ENCODE measurements at regions not wholly inside any gene's neighbourhood (a gene's known extent, or its start where the extent isn't known, plus 50 kb on each side); places are given as distances from the start of the nearest gene placed in this dataset.

- TF ChIP-seq REST (tag by site-specific recombination; IDR thresholded peaks at IDR 0.05) (no peak), ZNF121 (tag by site-specific recombination; IDR thresholded peaks at IDR 0.05) (no peak), CTCF (tag by site-specific recombination; IDR thresholded peaks at IDR 0.05) (no peak), ZNF174 (tag by site-specific recombination; IDR thresholded peaks at IDR 0.05) (no peak), PRDM10 (tag by site-specific recombination; IDR thresholded peaks at IDR 0.05) (no peak), KLF16 (tag by site-specific recombination; IDR thresholded peaks at IDR 0.05) (no peak)
- TF ChIP-seq, protein P1, sequence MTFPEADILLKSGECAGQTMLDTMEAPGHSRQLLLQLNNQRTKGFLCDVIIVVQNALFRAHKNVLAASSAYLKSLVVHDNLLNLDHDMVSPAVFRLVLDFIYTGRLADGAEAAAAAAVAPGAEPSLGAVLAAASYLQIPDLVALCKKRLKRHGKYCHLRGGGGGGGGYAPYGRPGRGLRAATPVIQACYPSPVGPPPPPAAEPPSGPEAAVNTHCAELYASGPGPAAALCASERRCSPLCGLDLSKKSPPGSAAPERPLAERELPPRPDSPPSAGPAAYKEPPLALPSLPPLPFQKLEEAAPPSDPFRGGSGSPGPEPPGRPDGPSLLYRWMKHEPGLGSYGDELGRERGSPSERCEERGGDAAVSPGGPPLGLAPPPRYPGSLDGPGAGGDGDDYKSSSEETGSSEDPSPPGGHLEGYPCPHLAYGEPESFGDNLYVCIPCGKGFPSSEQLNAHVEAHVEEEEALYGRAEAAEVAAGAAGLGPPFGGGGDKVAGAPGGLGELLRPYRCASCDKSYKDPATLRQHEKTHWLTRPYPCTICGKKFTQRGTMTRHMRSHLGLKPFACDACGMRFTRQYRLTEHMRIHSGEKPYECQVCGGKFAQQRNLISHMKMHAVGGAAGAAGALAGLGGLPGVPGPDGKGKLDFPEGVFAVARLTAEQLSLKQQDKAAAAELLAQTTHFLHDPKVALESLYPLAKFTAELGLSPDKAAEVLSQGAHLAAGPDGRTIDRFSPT (tag by site-specific recombination; IDR thresholded peaks at IDR 0.05) = no peak
Observed at GRCh38 chr2:83997889-83998288, 461.2 kb downstream of the SUCLG1 start.

Measured in HEK293 (cell line).